ENCODE measurements at regions not wholly inside any gene's neighbourhood (a gene's known extent, or its start where the extent isn't known, plus 50 kb on each side); places are given as distances from the start of the nearest gene placed in this dataset.

GRCh38 chr1:14100444-14100843 is 400.5 kb downstream of the PRDM2 start:
- Mint-ChIP-seq H3K4me1 (ENCODE audit: insufficient read depth, unreplicated experiment) (peaks cover under 1% of the 10 kb centered on the region), H3K9me3 (ENCODE audit: unreplicated experiment) (no peaks in the 10 kb centered on the region), H3K27me3 (ENCODE audit: insufficient read depth, unreplicated experiment) (peaks cover 10% of the 10 kb centered on the region), H3K36me3 (ENCODE audit: insufficient read depth, unreplicated experiment) (no peaks in the 10 kb centered on the region), H3K4me3 (ENCODE audit: unreplicated experiment) (no peak overlapping the region), H3K27ac (ENCODE audit: low read depth, unreplicated experiment) (no peak overlapping the region)
- intact Hi-C loops (cut with micrococcal nuclease) = no loop called here
- TF ChIP-seq CTCF (IDR thresholded peaks at IDR 0.05; ENCODE audit: unreplicated experiment) = no peak
- CTCF ChIA-PET = no interaction called here
- no TSS peak for BruUV-seq (replicated peaks)
- DNase-seq (ENCODE audit: unreplicated experiment) = no peak
- POLR2A ChIA-PET = interaction anchor here (0.5 kb wide), 1 partner anchor 8 kb away, joined by 3 read pairs; no protein-coding TSS in a partner anchor

GRCh38 chr1:14100919-14101318 is 400.9 kb downstream of the PRDM2 start:
- Mint-ChIP-seq H3K36me3 (ENCODE audit: insufficient read depth, unreplicated experiment) (no peaks in the 10 kb centered on the region), H3K9me3 (ENCODE audit: unreplicated experiment) (no peaks in the 10 kb centered on the region), H3K4me3 (ENCODE audit: unreplicated experiment) (no peak overlapping the region), H3K4me1 (ENCODE audit: insufficient read depth, unreplicated experiment) (no peaks in the 10 kb centered on the region), H3K27ac (ENCODE audit: low read depth, unreplicated experiment) (no peak overlapping the region), H3K27me3 (ENCODE audit: insufficient read depth, unreplicated experiment) (peaks cover 14% of the 10 kb centered on the region)
- intact Hi-C loops (cut with micrococcal nuclease) = no loop called here
- TF ChIP-seq CTCF (IDR thresholded peaks at IDR 0.05; ENCODE audit: unreplicated experiment) = no peak
- ChIA-PET POLR2A (interaction anchor here (0.5 to 0.6 kb wide), 2 partner anchors 9 to 934 kb away, joined by 3 read pairs; no protein-coding TSS in a partner anchor), CTCF (no interaction called here)
- BruUV-seq (replicated peaks) = no TSS peak
- no peak for DNase-seq (ENCODE audit: unreplicated experiment)

GRCh38 chr1:14102180-14102579 is 402.2 kb downstream of the PRDM2 start:
- Mint-ChIP-seq H3K27me3 (ENCODE audit: insufficient read depth, unreplicated experiment) (peaks cover 16% of the 10 kb centered on the region), H3K27ac (ENCODE audit: low read depth, unreplicated experiment) (no peak overlapping the region), H3K9me3 (ENCODE audit: unreplicated experiment) (no peaks in the 10 kb centered on the region)

GRCh38 chr1:14103878-14104430 is 404.0 kb downstream of the PRDM2 start:
- Mint-ChIP-seq H3K36me3 (ENCODE audit: insufficient read depth, unreplicated experiment) (no peaks in the 10 kb centered on the region), H3K27ac (ENCODE audit: low read depth, unreplicated experiment) (no peak overlapping the region), H3K4me3 (ENCODE audit: unreplicated experiment) (no peak overlapping the region), H3K4me1 (ENCODE audit: insufficient read depth, unreplicated experiment) (peaks cover 16% of the 10 kb centered on the region), H3K27me3 (ENCODE audit: insufficient read depth, unreplicated experiment) (peaks cover 16% of the 10 kb centered on the region), H3K9me3 (ENCODE audit: unreplicated experiment) (no peaks in the 10 kb centered on the region)
- intact Hi-C loops (cut with micrococcal nuclease) = no loop called here
- no peak for DNase-seq (ENCODE audit: unreplicated experiment)
- no TSS peak for BruUV-seq (replicated peaks)
- TF ChIP-seq CTCF (IDR thresholded peaks at IDR 0.05; ENCODE audit: unreplicated experiment) = no peak
- ChIA-PET CTCF (interaction anchor here (0.7 to 2.0 kb wide), 2 partner anchors 10 to 259 kb away, joined by 3 to 11 read pairs; no protein-coding TSS in a partner anchor), POLR2A (no interaction called here)

More at GRCh38 chr1:14102180-14102579, 402.2 kb downstream of the PRDM2 start:
- ChIA-PET POLR2A (no interaction called here), CTCF (interaction anchor here (0.6 to 1.0 kb wide), 5 partner anchors 11 to 1618 kb away, joined by 3 to 5 read pairs (median 4); no protein-coding TSS in a partner anchor)
- TF ChIP-seq CTCF (IDR thresholded peaks at IDR 0.05; ENCODE audit: unreplicated experiment) = no peak
- no peak overlapping the region for H3K4me3 Mint-ChIP-seq (ENCODE audit: unreplicated experiment)
- no peak for DNase-seq (ENCODE audit: unreplicated experiment)
- BruUV-seq (replicated peaks) = no TSS peak
- H3K4me1 Mint-ChIP-seq (ENCODE audit: insufficient read depth, unreplicated experiment) = no peaks in the 10 kb centered on the region
- intact Hi-C loops (cut with micrococcal nuclease) = no loop called here
- no peaks in the 10 kb centered on the region for H3K36me3 Mint-ChIP-seq (ENCODE audit: insufficient read depth, unreplicated experiment)

Measured in MCF 10A (cell line).